ENCODE measurements at regions not wholly inside any gene's neighbourhood (a gene's known extent, or its start where the extent isn't known, plus 50 kb on each side); places are given as distances from the start of the nearest gene placed in this dataset.

DNA sequence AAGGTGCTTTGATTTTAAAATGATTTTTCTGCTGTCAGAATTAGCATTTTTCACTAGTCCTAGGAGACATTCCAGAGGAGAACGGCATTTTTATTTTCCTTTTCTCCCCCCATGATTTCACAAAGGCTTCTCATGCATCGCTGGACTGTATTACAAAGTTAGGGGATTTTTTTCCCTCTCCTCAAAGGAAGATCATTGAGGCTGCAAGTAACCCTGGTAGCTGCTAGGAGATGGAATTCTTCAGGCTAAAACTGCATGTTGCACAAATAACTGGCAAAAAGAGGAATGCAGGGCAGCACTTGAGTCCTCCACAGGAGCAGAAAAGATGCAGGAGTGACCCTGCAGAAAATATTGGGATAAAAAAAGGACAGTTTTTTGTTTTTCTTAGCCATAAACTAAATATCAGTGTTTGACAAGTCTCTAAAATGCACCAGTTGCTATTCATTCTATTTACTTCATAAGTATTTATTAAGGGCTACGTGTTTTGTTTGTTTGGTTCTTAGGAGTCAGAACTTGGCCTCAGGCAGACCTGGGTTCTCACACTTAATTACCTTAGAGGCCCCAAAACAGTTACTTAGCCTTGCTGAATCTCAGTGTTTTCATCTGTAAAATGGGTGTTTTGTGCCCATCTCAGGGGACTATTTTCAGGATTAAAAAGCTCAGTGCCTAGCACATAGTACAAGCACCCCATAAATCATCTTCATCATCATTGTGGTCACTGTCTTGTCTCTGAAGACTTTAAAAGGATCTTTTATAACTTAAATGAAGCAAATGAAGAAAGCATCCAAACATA is 144.5 kb upstream of the ID4 start:
- TF ChIP-seq, protein P1, sequence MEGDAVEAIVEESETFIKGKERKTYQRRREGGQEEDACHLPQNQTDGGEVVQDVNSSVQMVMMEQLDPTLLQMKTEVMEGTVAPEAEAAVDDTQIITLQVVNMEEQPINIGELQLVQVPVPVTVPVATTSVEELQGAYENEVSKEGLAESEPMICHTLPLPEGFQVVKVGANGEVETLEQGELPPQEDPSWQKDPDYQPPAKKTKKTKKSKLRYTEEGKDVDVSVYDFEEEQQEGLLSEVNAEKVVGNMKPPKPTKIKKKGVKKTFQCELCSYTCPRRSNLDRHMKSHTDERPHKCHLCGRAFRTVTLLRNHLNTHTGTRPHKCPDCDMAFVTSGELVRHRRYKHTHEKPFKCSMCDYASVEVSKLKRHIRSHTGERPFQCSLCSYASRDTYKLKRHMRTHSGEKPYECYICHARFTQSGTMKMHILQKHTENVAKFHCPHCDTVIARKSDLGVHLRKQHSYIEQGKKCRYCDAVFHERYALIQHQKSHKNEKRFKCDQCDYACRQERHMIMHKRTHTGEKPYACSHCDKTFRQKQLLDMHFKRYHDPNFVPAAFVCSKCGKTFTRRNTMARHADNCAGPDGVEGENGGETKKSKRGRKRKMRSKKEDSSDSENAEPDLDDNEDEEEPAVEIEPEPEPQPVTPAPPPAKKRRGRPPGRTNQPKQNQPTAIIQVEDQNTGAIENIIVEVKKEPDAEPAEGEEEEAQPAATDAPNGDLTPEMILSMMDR (IDR thresholded peaks at IDR 0.05) = no peak

DNA sequence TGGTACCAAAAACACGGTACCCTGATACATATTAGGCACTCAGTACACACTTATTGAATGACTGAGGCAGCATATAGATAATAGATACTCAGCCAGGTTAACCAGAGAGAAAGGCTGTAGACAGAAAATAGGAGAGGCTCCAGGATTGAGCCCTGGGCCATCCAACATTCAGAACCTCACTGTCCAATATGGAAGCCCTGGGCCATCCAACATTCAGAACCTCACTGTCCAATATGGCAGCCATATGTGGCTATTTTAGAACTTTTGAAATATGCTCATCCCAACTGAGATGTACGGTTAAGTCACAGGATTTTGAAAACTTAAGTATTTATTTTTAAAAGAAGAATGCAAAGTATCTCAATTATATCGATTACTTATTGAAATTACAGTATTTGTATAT is 142.5 kb upstream of the ID4 start:
- TF ChIP-seq, protein P1 (IDR thresholded peaks at IDR 0.05) = no peak

DNA sequence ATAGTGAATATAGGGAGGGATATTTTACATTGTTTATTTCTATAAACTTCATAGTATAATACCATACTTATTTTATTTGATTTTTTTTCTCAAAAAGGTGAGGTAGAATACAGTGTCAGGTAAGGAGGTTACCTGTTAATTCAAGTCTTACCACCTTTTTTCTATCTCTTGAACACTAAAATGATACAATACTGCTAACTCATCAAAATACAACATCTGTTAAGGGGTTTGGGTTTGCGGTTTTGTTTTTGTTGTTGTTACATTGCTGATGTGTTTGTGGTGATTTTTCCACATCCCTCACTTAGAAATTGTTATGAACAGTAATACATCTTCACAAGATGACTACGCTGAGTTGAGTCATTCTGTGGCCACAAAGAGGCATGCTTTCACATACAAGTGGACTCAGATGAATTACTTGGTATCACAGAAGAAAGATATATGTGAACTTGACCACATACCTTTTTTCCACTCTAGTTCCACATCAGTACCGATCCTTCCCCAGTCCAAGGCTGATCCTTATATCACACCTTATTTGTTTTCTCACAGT is 139.4 kb upstream of the ID4 start:
- TF ChIP-seq, protein P1 (IDR thresholded peaks at IDR 0.05) = no peak

DNA sequence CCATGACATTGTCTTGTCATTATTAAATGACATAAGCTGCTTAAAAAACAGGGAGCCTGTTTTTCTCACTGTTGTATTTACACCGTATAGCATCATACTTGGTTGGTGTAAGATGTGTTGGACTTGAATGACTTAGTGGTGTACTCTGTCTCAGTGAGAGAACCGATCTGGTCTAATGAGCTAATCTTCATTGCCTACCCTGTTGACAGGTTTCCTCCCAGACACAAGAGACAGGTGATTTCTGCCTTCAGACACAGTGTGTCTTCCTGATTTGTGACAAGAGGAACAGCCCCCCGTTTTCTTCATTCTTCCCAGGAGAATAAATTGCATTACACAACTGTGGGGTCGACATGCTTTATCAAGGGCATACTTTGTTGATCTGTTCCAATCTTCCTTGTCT is 137.2 kb upstream of the ID4 start:
- TF ChIP-seq, protein P1 (IDR thresholded peaks at IDR 0.05) = no peak

DNA sequence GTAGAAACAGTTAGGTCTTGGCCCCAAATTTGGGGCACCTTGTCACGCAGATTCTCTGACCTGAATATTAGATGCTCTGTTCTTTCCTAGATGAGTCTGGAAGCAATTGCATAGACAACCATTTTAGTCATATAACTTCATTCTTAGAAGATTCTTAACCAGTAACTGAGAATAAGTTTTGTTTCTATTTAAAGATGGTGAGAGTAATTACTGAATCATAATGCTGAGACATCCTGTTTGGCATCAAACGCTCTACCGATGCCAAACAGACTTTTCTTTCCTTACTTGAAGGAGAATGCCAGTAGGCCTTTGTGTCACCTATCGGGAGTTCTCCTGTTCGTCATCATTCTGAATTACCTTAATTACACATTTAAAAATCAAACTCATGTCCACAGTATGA is 131.6 kb upstream of the ID4 start:
- TF ChIP-seq, protein P1 (IDR thresholded peaks at IDR 0.05) = no peak

DNA sequence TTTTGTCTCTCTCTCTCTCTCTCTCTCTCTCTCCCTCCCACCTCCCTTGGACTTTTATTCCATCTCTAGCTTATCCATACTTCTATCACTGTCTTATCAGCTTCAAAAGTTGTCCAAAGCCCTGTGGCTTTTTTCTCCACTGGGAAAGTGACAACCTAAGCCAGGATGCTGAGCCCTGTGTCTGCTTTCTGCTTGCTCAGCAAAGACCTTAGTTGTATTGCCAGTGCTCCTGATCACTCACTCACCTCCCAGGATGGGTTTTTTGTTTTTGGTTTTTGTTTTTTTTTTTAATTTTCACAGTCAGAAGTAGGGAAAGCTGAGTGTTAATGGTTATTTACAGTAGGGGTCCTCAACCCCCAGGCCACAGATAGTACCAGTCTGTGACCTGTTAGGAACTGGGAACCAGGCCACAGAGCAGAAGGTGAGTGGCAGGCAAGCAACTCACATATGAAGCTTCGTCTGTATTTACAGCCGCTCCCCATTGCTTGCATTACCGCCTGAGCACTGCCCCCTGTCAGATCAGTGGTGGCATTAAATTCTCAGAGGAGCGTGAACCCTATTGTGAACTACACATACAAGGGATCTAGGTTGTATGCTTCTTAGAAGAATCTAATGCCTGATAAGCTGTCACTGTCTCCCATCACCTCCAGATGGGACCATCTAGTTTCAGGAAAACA is 125.0 kb upstream of the ID4 start:
- TF ChIP-seq, protein P1 (IDR thresholded peaks at IDR 0.05) = no peak

DNA sequence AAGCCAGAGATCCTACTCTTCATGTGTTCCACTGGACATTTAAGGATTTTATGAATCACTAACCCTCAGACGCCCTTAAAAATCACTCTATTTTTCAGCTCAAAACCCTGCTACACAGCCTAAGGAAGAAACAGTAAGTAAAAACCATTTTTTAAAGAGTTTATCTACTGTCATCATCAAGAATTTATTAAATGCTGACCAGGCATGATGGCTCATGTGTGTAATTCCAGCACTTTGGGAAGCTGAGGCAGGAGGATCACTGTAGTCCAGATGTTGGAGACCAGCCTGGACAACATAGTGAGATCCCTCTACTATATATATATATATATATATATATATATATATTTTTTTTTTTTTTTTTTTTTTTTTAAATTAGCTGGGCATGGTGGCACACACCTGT is 124.2 kb upstream of the ID4 start:
- TF ChIP-seq, protein P1 (IDR thresholded peaks at IDR 0.05) = no peak
